ENCODE measurements at regions not wholly inside any gene's neighbourhood (a gene's known extent, or its start where the extent isn't known, plus 50 kb on each side); places are given as distances from the start of the nearest gene placed in this dataset.

DNA sequence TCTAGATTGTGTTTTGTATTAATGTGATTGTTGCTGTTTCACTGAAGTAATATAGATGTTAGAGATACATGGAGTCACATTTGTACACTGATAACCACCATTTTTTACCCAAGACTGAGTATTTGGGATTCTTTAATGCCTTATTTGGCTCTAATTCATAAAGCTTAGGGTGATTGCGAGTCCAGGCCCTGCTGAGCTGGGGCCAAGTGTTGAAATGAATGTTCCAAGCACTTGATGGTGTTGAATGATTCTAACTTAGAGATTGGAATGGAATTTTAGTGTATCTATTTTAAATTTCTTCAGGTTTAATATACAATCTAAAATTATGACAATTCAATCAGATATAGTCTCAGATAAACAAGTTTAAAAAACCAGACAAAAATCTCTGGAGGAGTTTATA lies 329.4 kb upstream of the SLC35B3 start:
- no peak for DNase-seq

DNA sequence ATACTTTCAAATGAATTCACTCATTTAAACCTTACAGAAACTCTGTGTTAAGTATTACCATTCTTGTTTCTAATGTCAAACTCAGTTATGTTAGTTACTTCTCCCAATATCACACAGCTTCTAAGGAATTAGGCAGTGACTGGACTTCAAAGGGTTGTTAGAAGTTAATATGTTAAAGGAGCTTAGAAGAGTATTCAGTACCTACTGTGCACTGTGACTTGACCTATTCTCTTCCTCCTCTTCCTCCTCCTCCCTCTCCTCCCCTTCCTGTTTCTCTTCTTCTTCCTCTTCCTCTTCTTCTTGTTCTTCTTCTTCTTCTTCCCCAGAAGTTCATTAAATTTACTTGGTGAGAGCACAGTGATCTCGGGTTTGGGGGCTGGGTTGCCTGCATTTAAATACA lies 325.6 kb upstream of the SLC35B3 start:
- no peak for DNase-seq

DNA sequence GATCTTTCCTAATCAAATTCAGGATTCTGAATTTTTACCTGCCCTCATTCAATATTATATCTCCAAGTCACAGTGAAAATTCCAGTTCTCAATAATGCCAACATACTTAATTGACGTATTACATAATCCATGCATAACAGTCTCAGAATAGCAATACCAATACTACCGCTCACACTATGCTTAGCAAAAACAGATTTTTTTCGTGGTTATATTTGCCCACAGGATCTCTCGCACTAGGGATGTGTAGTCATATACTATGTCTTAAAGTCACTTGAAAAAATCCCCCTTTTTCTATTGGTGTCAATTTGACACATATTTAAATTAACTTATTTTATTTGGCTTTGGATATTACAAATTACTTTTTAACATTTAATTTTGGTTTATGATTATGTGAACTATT lies 323.1 kb upstream of the SLC35B3 start:
- DNase-seq, result no peak

DNA sequence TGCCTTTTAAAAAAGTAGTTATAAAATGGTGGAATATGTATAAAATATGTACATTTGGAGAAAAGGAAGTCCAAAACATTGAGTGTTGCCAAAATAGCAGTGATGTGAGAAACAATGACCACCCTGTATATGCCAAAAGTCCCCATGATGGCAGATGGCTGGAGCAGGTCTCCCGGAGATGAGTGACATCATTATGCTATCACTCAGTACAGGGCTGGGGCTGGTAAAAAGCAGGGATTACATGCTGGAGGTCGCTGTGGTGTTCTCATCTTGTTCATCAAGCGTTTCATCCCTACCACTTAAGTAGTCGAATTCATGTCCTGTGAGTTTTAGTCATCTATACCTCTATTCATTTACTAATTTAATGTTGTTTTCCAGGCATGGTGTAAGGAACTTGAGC lies 315.3 kb upstream of the SLC35B3 start:
- no peak for DNase-seq

DNA sequence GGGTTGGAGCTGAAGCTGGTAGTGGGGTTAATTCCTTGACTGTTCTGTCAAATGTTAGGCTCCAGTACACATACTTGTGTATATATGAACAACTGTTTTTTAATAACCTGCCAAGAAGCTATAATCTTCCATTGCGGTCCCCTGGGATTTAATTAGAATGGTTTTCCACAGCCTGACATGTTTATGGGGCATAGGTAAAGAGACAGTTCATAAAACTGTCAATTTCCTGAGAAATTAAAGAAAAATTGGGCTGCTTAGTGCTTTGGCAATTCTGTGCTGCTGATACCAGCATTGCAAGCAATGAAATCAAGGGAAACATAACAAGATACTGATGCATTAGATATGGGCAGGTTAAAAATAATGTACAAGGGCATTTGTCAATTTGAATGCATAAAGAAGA lies 314.1 kb upstream of the SLC35B3 start:
- DNase-seq, result no peak

DNA sequence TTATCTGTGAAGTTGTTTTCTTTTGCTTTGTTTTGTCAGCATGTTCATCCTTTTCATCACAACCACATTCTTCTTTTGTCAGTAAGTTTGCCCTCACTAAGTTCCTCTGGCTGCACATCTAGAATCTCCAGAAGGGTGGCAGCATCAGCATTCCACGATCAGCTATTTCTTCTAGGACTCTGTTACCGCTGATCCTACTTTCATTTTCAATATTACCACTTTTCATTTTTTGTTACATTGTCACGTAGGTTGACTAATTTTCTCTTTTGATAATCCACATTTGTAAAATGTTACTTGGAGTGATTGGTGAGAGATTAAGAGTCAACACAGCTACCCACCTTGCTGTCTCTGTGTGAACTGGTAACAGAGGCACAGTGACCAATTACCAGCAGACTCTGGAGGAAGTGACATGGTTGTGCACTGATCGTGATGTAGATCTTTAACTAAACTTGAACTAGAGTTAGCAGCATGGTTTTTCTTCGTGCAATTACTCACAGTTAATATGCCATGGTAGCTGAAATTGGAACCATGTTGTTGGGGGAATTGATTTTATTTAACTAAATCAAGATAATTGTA lies 307.9 kb upstream of the SLC35B3 start:
- peak; percentile 4 for DNase-seq

DNA sequence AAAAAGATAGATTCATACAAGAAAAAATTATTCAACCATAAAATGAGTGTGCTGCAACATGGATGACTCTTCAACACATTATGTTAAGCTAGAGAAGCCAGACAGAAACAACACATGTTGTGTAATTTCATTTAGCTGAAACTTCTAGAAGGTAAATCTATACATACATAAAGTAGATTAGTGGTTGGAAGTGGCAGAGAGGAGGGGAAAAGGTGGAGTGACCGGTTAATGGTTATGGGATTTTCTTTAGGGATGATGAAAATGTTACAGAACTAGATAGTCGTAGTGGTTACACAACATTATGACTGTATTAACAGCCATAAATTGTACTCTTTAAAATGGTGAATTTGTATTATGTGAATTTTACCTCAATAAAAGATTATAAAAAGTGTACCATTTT lies 304.1 kb upstream of the SLC35B3 start:
- DNase-seq, result no peak

DNA sequence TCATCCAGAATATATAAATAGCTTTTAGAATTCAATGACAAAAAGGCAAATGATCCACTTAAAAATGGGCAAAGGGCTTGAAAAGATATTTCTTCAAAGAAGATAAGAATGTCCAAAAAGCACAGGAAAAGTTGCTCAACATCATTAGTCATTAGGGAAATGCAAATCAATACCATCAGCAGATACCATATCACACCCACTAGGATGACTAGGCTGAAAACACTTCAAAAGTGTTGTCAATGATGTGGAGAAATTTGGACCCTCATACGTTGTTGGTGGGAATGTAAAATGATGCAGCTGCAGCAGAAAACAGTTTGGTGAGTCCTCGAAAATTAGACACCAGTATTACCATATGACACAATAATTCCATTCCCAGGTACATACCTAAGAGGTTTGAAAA lies 303.6 kb upstream of the SLC35B3 start:
- no peak for DNase-seq

DNA sequence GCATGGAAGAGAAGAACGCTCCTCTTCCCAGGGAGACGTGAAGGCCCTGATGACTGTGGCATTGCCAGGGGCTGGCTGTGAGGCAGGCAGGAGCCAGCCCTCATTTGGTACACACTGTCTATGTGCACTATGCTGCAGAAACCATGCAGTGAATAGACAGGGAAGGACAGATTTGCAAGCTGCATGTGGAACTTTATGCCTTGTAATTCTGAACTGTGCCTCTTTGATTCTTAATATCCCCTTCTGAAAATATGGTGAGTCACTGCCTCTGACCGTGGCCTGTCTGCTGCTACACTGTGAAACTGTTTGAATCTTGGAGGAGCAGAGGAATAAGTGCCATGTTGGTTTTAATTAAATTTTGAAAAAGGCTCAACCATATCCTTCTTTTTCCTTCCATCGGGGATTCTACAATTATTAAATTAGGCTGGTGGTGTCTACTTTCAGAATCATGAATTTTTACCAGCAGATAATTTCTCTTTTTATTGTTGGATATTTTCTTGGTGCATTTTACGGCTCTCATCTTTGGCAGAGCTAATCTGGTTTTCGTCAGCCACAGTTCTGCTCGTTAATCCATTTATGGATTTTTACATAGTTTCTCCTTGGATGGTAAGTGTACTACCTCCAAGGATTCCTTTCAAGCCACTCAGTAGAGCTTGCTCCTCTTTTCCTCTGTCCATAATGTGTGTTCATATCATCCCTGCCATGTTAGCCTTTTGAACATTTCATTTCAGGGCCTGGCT lies 301.0 kb upstream of the SLC35B3 start:
- DNase-seq, result no peak

DNA sequence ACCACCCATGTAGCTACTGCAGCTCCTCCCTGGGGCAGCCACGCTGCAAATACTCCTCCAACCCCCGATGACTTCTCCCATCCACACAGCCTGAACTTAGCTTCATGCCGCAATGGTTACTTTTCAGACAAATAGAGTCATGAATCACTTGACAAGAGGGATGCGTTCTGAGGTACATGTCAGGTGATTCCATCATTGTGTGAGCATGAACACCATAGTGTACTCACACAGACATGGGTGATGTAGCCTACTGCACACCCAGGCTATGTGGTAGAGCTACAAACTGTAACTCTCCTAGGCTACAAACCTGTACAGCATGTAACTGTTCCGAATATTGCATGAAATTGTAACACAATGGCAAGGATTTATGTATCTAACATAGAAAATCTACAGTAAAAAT lies 298.5 kb upstream of the SLC35B3 start:
- DNase-seq, result no peak

DNA sequence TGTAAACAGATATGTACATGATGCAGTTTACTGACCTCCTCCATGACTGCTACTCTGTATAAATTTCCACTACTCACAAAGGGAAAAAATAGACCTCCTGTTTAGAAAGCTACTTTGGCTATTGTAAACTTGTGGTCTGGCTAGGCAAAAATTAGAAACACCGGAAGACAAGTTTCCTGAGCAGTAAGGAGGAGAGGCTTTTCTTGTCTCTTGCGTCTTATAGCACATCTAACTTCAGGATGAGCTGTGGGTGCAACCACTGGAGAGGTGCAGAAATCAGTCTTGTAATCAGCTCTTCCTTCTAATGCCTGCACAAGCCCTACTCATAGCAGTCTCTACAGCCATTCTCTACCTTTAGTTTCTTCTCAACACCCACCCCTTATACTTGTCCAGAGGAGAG lies 296.5 kb upstream of the SLC35B3 start:
- no peak for DNase-seq

DNA sequence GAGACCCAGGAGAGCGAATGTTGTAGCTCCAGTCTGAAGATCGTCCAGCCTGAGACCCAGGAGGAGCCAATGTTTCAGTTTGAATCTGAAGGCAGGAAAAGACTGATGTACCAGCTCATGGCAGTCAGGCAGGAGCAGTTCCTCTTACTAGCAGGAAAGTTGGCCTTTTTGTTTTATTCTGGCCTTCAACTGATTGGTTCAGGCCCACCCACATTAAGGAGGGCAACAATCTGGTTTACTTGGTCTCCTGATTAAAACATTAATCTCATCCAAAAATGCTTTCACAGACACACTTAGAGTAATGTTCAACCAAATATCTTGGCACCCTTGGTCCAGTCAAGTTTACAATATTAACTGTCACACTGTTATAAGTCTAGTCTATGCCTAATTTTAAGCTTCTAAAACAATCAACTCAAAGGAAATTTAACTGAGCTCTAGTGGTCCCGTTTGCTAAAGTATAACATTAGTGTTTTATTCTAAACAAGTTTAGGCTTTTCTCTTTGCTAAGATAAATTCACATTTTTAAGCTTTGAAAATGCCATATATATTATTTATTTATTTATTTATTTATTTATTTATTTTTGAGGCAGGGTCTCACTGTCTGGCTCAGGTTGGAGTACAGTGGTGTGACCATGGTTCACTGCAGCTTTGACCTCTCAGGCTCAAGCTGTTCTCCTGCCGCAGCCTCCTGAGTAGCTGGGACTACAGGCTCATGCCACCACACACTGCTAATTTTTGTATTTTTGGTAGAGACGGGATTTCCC lies 275.5 kb upstream of the SLC35B3 start:
- no peak for DNase-seq

DNA sequence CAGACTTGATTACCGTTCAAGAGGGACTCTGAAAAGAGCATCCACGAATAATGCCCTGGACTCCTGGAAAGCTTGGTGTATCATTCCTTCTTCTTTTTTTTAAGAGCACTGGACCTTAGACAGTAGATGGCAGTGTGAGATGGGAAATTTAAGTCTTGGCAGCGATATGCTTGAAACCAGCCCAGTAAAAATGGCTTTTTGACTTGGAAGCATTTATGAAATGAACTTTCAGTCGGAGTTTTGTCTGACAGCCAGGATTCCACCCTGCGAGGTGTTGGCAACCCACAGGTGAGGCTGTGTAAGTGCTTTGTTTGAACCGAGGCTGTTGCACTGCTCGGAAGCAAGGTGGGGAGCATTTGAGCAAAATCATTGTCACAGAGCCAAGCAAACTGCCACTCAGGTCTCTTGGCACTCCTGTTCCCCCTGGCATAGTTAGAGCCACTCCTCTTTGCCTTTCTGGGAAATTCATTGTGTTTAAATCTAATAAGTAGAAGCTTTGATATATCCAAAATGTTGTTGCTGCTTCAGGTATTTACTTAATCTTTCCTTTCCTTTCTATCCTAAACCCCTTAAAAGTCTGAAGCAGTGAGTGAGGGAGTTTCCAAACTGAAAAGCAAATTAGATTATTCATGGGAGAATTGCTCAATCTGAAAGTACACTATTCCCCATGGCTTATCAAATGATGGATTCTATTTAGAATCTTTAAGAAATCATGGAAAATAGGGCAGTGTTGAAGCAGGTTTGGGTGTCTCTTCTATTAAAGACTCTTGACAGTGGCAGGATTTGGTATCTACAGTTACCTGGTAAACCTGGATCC lies 272.8 kb upstream of the SLC35B3 start:
- DNase-seq, result peak; percentile 81

DNA sequence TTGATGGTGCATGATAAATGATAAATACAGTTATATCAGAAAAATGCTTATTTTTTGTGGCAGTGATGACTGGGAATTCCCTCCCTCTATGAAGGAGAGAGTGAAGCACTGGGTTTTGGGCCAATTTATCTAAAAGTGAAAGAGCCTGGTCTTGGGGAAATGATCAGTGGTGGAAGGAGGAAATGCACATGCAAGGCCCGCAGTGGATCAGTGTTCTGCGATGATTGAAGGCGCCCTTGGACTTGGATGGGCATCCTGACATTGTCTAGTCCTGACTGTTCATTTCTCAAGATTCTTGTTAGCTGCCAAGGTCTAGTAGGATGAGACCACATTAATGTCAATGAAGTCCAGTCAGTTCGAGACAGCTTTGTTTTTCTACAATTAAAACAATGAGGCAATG lies 272.0 kb upstream of the SLC35B3 start:
- DNase-seq, result no peak

DNA sequence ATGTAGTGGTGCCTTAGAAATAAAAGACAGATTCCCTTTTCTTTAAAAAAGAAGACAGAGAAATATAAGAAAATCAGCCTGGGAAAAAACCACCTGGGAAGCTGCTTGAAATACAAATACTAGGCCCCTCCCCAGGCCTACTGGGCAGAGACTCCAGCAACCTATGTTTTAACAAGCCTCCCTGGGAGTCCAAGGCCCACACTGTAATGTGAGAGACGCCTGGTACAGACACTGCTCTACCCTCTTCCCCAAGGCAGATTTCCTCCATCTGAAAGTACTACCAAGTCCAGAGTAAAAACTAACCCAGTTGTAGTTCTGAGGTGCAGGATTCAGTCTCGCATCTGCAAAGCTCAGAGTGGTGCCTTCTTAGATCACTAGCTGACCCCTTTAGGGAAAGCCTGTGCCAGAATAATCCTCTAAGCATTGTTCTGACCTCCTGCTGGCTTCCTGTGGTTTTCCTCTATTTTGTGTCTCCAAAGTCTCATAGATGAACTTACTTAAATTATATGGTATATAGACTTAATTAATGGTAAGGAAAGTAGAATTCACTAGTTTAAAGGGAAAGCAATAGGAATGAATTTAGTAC lies 270.2 kb upstream of the SLC35B3 start:
- DNase-seq, result no peak

DNA sequence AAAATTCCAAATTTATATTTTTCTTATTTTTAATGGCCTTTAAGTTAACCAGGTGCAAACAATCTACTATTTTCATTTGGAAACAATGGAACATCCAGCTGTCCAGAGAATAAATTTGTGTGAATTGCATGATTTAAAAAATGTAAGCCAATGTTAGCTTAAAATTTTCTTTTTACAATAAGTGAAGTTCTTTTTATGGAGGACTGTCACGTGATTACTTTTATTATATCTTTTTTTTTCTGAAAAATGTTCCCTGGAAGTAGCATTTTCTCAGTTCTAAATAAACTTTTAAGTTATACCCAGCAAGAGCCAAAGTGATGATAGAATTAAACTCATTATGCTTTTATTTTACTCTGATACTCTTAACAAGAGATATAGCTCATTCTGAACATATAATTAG lies 267.7 kb upstream of the SLC35B3 start:
- no peak for DNase-seq

DNA sequence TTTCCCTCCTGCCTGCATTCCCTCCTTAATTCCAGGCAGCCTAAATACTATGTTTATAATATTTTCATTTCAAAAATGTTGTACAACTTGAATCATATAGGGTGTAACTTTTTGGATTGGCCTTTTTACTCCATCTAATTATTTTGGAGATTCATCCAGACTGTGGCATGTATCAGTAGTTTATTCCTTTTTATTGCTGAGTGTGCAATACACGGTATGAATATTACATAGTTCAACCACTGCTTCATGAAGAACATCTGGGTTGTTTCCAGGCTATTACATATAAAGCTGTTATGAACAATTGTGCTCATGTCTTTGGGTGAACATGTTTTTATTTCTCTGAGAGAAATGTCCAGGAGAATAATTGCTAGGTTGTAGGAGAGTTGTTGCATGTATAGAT lies 253.5 kb upstream of the SLC35B3 start:
- DNase-seq, result no peak

DNA sequence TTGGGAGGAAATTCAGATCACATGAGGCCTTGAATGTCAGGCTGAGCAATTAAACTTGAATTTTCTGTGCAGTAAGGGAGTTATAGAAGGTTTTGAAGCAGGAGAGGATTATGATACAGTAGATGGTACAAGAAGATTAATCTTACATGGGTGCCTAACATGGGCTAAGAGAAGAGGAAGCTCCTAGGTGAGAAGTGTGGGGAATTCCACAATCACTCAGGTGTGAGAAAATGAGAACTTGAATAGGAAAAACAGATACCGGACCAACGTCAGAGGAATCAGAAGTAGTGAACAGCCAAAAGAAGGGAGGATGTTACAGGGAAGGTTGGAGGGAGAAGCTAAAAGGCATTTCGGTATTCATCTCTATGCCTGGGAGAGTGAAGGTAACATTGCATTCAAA lies 250.7 kb upstream of the SLC35B3 start:
- DNase-seq, result no peak

DNA sequence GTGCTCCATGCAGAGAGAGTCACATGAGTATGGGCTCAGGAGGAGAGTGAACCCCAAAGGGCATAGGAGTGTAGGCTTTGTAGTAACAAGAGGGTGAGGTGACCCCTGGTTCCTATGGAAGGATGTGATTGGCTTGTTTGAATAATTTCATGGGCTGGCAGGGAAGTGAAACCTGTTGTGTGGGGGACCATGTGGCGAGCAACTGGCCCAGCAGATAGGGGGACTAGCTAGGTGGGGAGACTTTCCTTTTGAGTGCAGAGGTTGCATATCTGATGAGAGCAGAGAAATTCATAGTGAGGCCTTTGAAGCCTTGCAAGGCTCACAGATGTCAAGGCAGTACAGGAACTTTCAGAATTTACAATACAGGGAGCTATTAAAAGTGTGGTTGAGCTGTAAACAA lies 247.9 kb upstream of the SLC35B3 start:
- DNase-seq, result no peak

DNA sequence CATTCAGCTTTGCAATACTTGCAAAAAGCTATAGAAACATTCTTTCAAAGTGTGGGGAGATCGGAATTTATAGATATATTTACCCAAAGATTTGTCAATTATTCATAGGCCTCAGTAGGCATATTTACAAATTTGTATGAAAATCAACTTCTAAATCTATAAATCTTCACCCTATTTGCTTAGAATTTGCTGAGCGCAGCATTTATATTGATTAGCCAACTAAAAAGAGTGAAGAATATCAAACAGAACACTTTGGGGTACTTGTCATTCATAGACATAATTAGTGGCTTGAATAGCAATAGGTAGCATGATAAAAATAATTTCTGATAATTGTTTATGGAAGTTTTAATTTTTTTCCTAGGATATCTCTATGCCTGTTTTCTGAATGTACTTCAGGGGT lies 244.5 kb upstream of the SLC35B3 start:
- DNase-seq, result no peak

DNA sequence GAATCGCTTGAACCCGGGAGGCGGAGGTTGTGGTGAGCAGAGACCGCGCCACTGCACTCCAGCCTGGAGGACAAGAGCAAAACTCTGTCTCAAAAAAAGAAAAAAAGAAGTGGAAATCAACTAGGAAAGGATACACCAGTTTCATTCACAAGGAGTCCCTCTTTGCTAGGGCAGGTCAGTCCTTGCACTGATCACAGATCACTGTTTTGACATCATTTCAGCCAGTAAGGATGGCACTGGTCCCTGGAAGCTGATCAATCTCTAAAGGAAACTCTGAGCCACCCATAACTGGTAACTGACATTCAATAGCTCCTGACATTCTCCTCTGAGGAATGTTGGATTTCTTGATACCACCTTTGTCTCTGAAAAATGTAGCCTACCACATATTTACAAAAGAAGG lies 243.1 kb upstream of the SLC35B3 start:
- DNase-seq, result no peak

DNA sequence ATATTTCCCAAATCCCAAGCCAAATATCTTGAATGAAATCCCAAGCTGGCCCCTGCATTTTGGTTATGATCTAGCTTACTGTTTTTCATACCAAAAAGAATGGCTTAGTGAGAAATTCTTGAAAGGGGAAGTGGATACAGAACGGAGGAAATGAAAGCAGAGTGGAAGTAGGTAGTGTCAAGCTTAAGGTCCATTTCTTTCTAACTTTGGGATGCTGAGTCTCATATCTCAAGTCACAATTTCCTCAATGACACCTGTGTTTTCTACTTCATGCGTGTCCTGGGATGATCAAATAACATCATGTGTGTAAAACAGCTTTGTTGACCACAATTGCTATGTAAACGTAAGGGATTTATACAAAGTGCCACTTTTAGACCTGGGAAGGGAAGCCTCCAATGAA lies 238.8 kb upstream of the SLC35B3 start:
- no peak for DNase-seq

DNA sequence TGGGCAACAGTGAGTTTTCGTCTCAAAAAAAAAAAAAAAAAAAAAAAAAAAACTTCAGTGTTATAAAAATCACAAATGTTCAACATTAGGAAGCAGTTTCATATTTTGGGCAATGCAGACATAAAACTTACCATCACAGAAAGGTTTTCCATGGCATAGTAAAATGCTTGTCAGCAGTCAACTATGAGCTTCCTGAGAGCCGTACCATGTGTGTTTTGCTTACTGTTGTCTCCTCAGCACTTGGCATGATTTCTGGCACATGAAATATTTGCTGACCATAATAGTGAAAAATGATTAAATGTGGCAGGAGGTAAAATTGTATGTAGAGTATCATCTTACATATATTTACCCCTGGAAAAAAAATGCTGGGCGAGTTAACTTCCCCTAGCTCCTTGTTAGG lies 237.5 kb upstream of the SLC35B3 start:
- peak; percentile 21 for DNase-seq
